ENCODE measurements at regions not wholly inside any gene's neighbourhood (a gene's known extent, or its start where the extent isn't known, plus 50 kb on each side); places are given as distances from the start of the nearest gene placed in this dataset.

- Histone ChIP-seq H3K27ac (ENCODE audit: control insufficient read depth, insufficient read depth, low read length) (no peak overlapping the region), H3K36me3 (ENCODE audit: control insufficient read depth in 2 of 2, extremely low read depth in 1 of 2, insufficient read depth in 2 of 2, low read length in 2 of 2) (no peaks in the 10 kb centered on the region), H3K79me2 (ENCODE audit: control insufficient read depth, insufficient read depth, low read length) (no peaks in the 10 kb centered on the region), H3K4me1 (ENCODE audit: control insufficient read depth, extremely low read depth, insufficient read depth, low read length) (no peaks in the 10 kb centered on the region), H3K9me1 (ENCODE audit: control insufficient read depth, extremely low read depth, insufficient read depth, low read length) (no peaks in the 10 kb centered on the region), H3K4me3 (ENCODE audit: control insufficient read depth in 2 of 3, extremely low read depth in 1 of 3, insufficient read depth in 2 of 3, low read depth in 1 of 3, low read length in 3 of 3) (no peak overlapping the region), H4K20me1 (ENCODE audit: control insufficient read depth, extremely low read depth, insufficient read depth, low read length) (no peaks in the 10 kb centered on the region), H3K9ac (ENCODE audit: control insufficient read depth, extremely low read depth, insufficient read depth, low read length) (no peak overlapping the region), H3K27me3 (ENCODE audit: control insufficient read depth, extremely low read depth, insufficient read depth, low read length) (no peaks in the 10 kb centered on the region), H3K9me3 (ENCODE audit: control insufficient read depth, low read depth, low read length) (no peaks in the 10 kb centered on the region), H2AFZ (ENCODE audit: control insufficient read depth, low read length) (no peak overlapping the region), H3K4me2 (ENCODE audit: control insufficient read depth, extremely low read depth, insufficient read depth, low read depth, low read length) (no peak overlapping the region)
- dilution Hi-C loops (cut with MboI; ENCODE audit: extremely low pct_ligation_motif_present, low sequenced_read_pairs) = no loop called here
- FAIRE-seq (no peak), DNase-seq (ENCODE audit: low read depth, low spot score) (no peak)
- no peak for TF ChIP-seq EZH2 (IDR thresholded peaks at IDR 0.05; ENCODE audit: low read length)
- TF ChIP-seq, protein P1, sequence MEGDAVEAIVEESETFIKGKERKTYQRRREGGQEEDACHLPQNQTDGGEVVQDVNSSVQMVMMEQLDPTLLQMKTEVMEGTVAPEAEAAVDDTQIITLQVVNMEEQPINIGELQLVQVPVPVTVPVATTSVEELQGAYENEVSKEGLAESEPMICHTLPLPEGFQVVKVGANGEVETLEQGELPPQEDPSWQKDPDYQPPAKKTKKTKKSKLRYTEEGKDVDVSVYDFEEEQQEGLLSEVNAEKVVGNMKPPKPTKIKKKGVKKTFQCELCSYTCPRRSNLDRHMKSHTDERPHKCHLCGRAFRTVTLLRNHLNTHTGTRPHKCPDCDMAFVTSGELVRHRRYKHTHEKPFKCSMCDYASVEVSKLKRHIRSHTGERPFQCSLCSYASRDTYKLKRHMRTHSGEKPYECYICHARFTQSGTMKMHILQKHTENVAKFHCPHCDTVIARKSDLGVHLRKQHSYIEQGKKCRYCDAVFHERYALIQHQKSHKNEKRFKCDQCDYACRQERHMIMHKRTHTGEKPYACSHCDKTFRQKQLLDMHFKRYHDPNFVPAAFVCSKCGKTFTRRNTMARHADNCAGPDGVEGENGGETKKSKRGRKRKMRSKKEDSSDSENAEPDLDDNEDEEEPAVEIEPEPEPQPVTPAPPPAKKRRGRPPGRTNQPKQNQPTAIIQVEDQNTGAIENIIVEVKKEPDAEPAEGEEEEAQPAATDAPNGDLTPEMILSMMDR (optimal IDR thresholded peaks at IDR 0.05 in 1 of 3, IDR thresholded peaks at IDR 0.05 in 1 of 3, conservative IDR thresholded peaks at IDR 0.05 in 1 of 3; ENCODE audit: extremely low read depth in 1 of 3, insufficient read depth in 2 of 3, low read length in 3 of 3) = no peak
Observed at GRCh38 chr18:10298346-10298745, 156.1 kb upstream of the APCDD1 start.

DNA sequence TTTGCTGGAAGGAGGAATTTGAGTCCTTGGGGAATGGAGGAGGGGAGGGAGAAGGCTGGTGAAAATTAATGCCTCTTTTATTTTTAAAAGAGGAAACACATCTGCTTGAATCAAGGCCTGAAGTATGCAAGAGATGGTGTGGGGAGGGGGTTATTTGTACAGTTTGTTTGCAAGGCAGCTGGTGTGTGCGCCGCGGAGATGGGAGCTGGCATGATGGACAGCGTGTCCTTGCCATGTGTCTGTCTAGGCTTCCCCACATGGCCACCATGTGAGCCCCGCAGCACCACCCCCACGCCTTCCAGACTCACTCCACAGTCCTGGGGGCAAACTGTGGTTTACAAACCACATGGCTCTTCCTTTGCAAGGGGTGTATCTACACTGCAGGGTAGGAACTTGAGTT lies 154.8 kb upstream of the APCDD1 start:
- dilution Hi-C loops (cut with MboI; ENCODE audit: extremely low pct_ligation_motif_present, low sequenced_read_pairs) = no loop called here
- TF ChIP-seq, protein P1 (optimal IDR thresholded peaks at IDR 0.05 in 1 of 3, IDR thresholded peaks at IDR 0.05 in 1 of 3, conservative IDR thresholded peaks at IDR 0.05 in 1 of 3; ENCODE audit: extremely low read depth in 1 of 3, insufficient read depth in 2 of 3, low read length in 3 of 3) = no peak
- TF ChIP-seq EZH2 (IDR thresholded peaks at IDR 0.05; ENCODE audit: low read length) = no peak
- FAIRE-seq = no peak

More for the DNA sequence above, 154.8 kb upstream of the APCDD1 start:
- H3K27me3 ChIP-seq (ENCODE audit: control insufficient read depth, extremely low read depth, insufficient read depth, low read length) = no peaks in the 10 kb centered on the region
- no peak overlapping the region for H3K4me3 ChIP-seq (ENCODE audit: control insufficient read depth in 2 of 3, extremely low read depth in 1 of 3, insufficient read depth in 2 of 3, low read depth in 1 of 3, low read length in 3 of 3)
- no peaks in the 10 kb centered on the region for H3K36me3 ChIP-seq (ENCODE audit: control insufficient read depth in 2 of 2, extremely low read depth in 1 of 2, insufficient read depth in 2 of 2, low read length in 2 of 2)
- no peaks in the 10 kb centered on the region for H3K9me1 ChIP-seq (ENCODE audit: control insufficient read depth, extremely low read depth, insufficient read depth, low read length)
- H3K79me2 ChIP-seq (ENCODE audit: control insufficient read depth, insufficient read depth, low read length) = no peaks in the 10 kb centered on the region
- no peaks in the 10 kb centered on the region for H3K9me3 ChIP-seq (ENCODE audit: control insufficient read depth, low read depth, low read length)
- H3K9ac ChIP-seq (ENCODE audit: control insufficient read depth, extremely low read depth, insufficient read depth, low read length) = no peak overlapping the region
- DNase-seq (ENCODE audit: low read depth, low spot score) = no peak
- H3K27ac ChIP-seq (ENCODE audit: control insufficient read depth, insufficient read depth, low read length) = no peak overlapping the region
- no peak overlapping the region for H3K4me2 ChIP-seq (ENCODE audit: control insufficient read depth, extremely low read depth, insufficient read depth, low read depth, low read length)
- peaks cover 1% of the 10 kb centered on the region for H3K4me1 ChIP-seq (ENCODE audit: control insufficient read depth, extremely low read depth, insufficient read depth, low read length)
- H2AFZ ChIP-seq (ENCODE audit: control insufficient read depth, low read length) = no peak overlapping the region
- no peaks in the 10 kb centered on the region for H4K20me1 ChIP-seq (ENCODE audit: control insufficient read depth, extremely low read depth, insufficient read depth, low read length)

Data from keratinocyte (primary cell).